GM18867 (cell line): ENCODE measurements at regions not wholly inside any gene's neighbourhood (a gene's known extent, or its start where the extent isn't known, plus 50 kb on each side); places are given as distances from the start of the nearest gene placed in this dataset.
"Not testable (repeated sequence)": the region's sequence is repeated elsewhere in the genome, so short reads cannot be mapped to it uniquely, and the experiment has no call there.

Source experiments
- ATAC-seq: cut with Tn5 transposase; IDR thresholded peaks from one replicate; pipeline ENCODE4 v1.9.1; 2021; ENCODE audit warnings: mild to moderate bottlenecking, moderate library complexity; ENCODE audit not compliant: unreplicated experiment

GRCh38 chr3:138890555-138891187 lies 55.9 kb upstream of the PIK3CB start:
- peak; percentile 88 for ATAC-seq

DNA sequence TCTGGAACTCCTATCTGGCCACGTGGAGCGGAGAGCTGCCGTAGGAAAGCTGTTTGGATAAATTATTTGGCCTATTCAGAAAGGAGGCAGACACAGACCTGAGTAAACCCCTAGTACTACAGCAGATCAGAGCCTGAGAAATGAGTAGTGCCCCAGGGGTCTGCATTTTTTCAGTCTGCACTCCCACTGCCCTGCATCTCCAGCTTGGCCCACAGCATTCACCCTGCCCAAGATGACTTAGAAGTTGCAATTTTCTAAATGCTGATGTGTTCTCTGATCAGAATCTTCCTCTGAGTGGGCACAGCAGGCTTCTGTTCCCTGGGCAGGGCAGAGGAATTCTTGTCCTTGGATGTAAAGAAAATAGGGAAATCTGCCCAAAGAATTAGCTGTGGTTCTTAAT lies 55.1 kb upstream of the PIK3CB start:
- no peak for ATAC-seq

DNA sequence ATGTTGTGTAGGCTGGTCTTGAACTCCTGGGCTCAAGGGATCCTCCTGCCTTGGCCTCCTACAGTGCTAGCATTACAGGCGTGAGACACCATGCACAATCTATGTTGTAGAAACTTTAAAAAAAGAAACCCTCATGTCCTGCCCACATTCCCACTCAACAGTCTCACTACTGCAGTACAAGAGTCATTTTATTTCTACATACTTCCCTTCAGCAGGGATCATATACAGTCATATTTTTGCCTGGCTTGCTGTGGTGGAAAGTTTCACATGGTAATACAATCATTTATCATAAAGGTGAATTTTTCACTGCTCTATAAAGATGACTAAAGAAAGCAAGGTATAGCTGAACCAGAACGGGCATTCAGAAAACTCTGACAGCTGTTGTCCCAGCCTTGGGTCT lies 53.8 kb upstream of the PIK3CB start:
- no peak for ATAC-seq

- not testable (repeated sequence) for ATAC-seq
Observed at GRCh38 chr3:138886096-138886495, 51.4 kb upstream of the PIK3CB start.
